Activated effector memory CD4-positive, alpha-beta T cell treated with anti-CD3 and anti-CD28 coated beads, Interleukin-2, amount 50 U/mL, for 16 hours (primary cell): ENCODE measurements at regions not wholly inside any gene's neighbourhood (a gene's known extent, or its start where the extent isn't known, plus 50 kb on each side); places are given as distances from the start of the nearest gene placed in this dataset.
"Not testable (repeated sequence)": the region's sequence is repeated elsewhere in the genome, so short reads cannot be mapped to it uniquely, and the experiment has no call there.

ENCODE experiments used
- DNase-seq: peaks from one replicate; pipeline ENCODE4 v3.0.0-alpha.2; 2020

- DNase-seq, result no peak
These were observed 102.9 kb upstream of the PAX2 start for GRCh38 chr10:100642295-100642994.

- no peak for DNase-seq
These were observed 100.3 kb upstream of the PAX2 start for GRCh38 chr10:100645091-100645490.

- DNase-seq, result no peak
These were observed 99.6 kb upstream of the PAX2 start for GRCh38 chr10:100645613-100646392.

GRCh38 chr10:100647928-100648327 lies 97.5 kb upstream of the PAX2 start:
- no peak for DNase-seq

- DNase-seq, result no peak
These were observed 94.7 kb upstream of the PAX2 start for GRCh38 chr10:100650693-100651092.

GRCh38 chr10:100651099-100651498 lies 94.3 kb upstream of the PAX2 start:
- not testable (repeated sequence) for DNase-seq

GRCh38 chr10:100651916-100652315 lies 93.5 kb upstream of the PAX2 start:
- no peak for DNase-seq

- no peak for DNase-seq
These were observed 92.8 kb upstream of the PAX2 start for GRCh38 chr10:100652406-100653135.

GRCh38 chr10:100653238-100653956 lies 92.0 kb upstream of the PAX2 start:
- DNase-seq, result no peak

GRCh38 chr10:100653957-100654781 lies 91.2 kb upstream of the PAX2 start:
- DNase-seq, result peak; percentile 69

GRCh38 chr10:100654782-100655325 lies 90.5 kb upstream of the PAX2 start:
- no peak for DNase-seq

- DNase-seq, result no peak
These were observed 90.0 kb upstream of the PAX2 start for GRCh38 chr10:100655326-100655759.

GRCh38 chr10:100655760-100656421 lies 89.5 kb upstream of the PAX2 start:
- no peak for DNase-seq

- DNase-seq, result no peak
These were observed 88.9 kb upstream of the PAX2 start for GRCh38 chr10:100656454-100656853.

GRCh38 chr10:100658269-100658668 lies 87.1 kb upstream of the PAX2 start:
- DNase-seq, result no peak

GRCh38 chr10:100659361-100660098 lies 85.9 kb upstream of the PAX2 start:
- DNase-seq, result no peak

- no peak for DNase-seq
These were observed 85.0 kb upstream of the PAX2 start for GRCh38 chr10:100660365-100660764.

- no peak for DNase-seq
These were observed 84.4 kb upstream of the PAX2 start for GRCh38 chr10:100660945-100661344.

- DNase-seq, result no peak
These were observed 83.9 kb upstream of the PAX2 start for GRCh38 chr10:100661520-100661919.

GRCh38 chr10:100662067-100662466 lies 83.3 kb upstream of the PAX2 start:
- no peak for DNase-seq
